Neural cell (in vitro differentiated cells): ENCODE measurements at regions not wholly inside any gene's neighbourhood (a gene's known extent, or its start where the extent isn't known, plus 50 kb on each side); places are given as distances from the start of the nearest gene placed in this dataset.

Experiments
- CTCF ChIP-seq: fragments of 450-650 bp; IDR thresholded peaks from 2 replicates; pipeline ENCODE4 v1.5.1; 2014; ENCODE audit warnings: antibody characterized with exemption, mild to moderate bottlenecking, moderate library complexity; ENCODE audit not compliant: poor library complexity, severe bottlenecking
- EP300 ChIP-seq: fragments of 450-650 bp; conservative IDR thresholded peaks from 2 replicates; pipeline ENCODE4 v1.6.1; 2014; ENCODE audit warnings: antibody characterized with exemption, mild to moderate bottlenecking, moderate library complexity; ENCODE audit not compliant: poor library complexity, severe bottlenecking
- EZH2 ChIP-seq: fragments of 200-600, 300-800 bp; shearing (Covaris generic), sonication (generic); IDR thresholded peaks from 2 replicates; pipeline ENCODE4 v1.6.1; 2014; ENCODE audit warnings: antibody characterized with exemption, low read length, borderline replicate concordance, mild to moderate bottlenecking; ENCODE audit not compliant: insufficient read depth, poor library complexity, severe bottlenecking
- MXI1 ChIP-seq: fragments of 450-650 bp; conservative IDR thresholded peaks from 2 replicates; pipeline ENCODE4 v1.6.1; 2014; ENCODE audit warnings: antibody characterized with exemption, mild to moderate bottlenecking; ENCODE audit not compliant: poor library complexity, severe bottlenecking
- POLR2AphosphoS5 ChIP-seq: IDR thresholded peaks from 2 replicates; pipeline ENCODE4 v1.6.1; 2012
- RAD21 ChIP-seq: fragments of 450-650 bp; conservative IDR thresholded peaks from 2 replicates; pipeline ENCODE4 v1.6.1; 2014; ENCODE audit warnings: antibody characterized with exemption, mild to moderate bottlenecking, moderate library complexity
- SMC3 ChIP-seq: fragments of 450-650 bp; conservative IDR thresholded peaks from 2 replicates; pipeline ENCODE4 v1.6.1; 2014; ENCODE audit warnings: antibody characterized with exemption, mild to moderate bottlenecking, moderate library complexity; ENCODE audit not compliant: poor library complexity
- TAF1 ChIP-seq: IDR thresholded peaks from 2 replicates; pipeline ENCODE4 v1.6.1; 2012; ENCODE audit warnings: low read depth
- TF ChIP-seq, protein P1 (sequence below): IDR thresholded peaks from 2 replicates; pipeline ENCODE4 v1.6.1; 2012; ENCODE audit warnings: borderline replicate concordance

- TF ChIP-seq POLR2AphosphoS5 (no peak), CTCF (no peak), EP300 (no peak), EZH2 (no peak), TAF1 (no peak), SMC3 (no peak), RAD21 (no peak), MXI1 (no peak)
- TF ChIP-seq, protein P1, sequence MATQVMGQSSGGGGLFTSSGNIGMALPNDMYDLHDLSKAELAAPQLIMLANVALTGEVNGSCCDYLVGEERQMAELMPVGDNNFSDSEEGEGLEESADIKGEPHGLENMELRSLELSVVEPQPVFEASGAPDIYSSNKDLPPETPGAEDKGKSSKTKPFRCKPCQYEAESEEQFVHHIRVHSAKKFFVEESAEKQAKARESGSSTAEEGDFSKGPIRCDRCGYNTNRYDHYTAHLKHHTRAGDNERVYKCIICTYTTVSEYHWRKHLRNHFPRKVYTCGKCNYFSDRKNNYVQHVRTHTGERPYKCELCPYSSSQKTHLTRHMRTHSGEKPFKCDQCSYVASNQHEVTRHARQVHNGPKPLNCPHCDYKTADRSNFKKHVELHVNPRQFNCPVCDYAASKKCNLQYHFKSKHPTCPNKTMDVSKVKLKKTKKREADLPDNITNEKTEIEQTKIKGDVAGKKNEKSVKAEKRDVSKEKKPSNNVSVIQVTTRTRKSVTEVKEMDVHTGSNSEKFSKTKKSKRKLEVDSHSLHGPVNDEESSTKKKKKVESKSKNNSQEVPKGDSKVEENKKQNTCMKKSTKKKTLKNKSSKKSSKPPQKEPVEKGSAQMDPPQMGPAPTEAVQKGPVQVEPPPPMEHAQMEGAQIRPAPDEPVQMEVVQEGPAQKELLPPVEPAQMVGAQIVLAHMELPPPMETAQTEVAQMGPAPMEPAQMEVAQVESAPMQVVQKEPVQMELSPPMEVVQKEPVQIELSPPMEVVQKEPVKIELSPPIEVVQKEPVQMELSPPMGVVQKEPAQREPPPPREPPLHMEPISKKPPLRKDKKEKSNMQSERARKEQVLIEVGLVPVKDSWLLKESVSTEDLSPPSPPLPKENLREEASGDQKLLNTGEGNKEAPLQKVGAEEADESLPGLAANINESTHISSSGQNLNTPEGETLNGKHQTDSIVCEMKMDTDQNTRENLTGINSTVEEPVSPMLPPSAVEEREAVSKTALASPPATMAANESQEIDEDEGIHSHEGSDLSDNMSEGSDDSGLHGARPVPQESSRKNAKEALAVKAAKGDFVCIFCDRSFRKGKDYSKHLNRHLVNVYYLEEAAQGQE: no peak
These were observed 330.3 kb downstream of the ZNF326 start for GRCh38 chr1:90325168-90325567.
